Ascending aorta (tissue), 2 donors: ENCODE measurements at regions not wholly inside any gene's neighbourhood (a gene's known extent, or its start where the extent isn't known, plus 50 kb on each side); places are given as distances from the start of the nearest gene placed in this dataset.

Experiments used
- DNase-seq, 2 donors: peaks; one replicate each; pipeline ENCODE4 v3.0.0-alpha.2; 2019; ENCODE audit warnings: low spot score in 2 of 2
- H3K27ac ChIP-seq, 2 donors: fragments of 200-600 bp; sonication (generic); one replicate each; pipeline ENCODE4 v1.5.1; 2016 to 2017; ENCODE audit warnings: mild to moderate bottlenecking in 1 of 2
- H3K27me3 ChIP-seq: fragments of 200-600 bp; sonication (generic); one replicate; pipeline ENCODE4 v1.5.1; 2017
- H3K36me3 ChIP-seq, 2 donors: fragments of 200-600 bp; sonication (generic); one replicate each; pipeline ENCODE4 v1.5.1; 2016
- H3K4me1 ChIP-seq, 2 donors: fragments of 200-600 bp; sonication (generic); one replicate each; pipeline ENCODE4 v1.5.1; 2016 to 2017; ENCODE audit warnings: mild to moderate bottlenecking in 1 of 2
- H3K4me3 ChIP-seq, 2 donors: fragments of 200-600 bp; sonication (generic); one replicate each; pipeline ENCODE4 v1.5.1; 2016 to 2017; ENCODE audit warnings: mild to moderate bottlenecking in 1 of 2
- H3K9me3 ChIP-seq, 2 donors: fragments of 200-600 bp; sonication (generic); one replicate each; pipeline ENCODE4 v1.5.1; 2016
- intact Hi-C: fragments of 100-400 bp; cut with DNase I; formaldehyde crosslinking; loops from one replicate; pipeline ENCODE4 v1.15.1; 2023
- TF ChIP-seq, protein P1 (sequence below), 3 experiments: fragments of 200-600 bp in 2 of 3; fragments of 450-650 bp in 1 of 3; sonication (generic) in 2 of 3; IDR thresholded peaks; one replicate each; pipeline ENCODE4 v1.5.1; 2016 to 2019; ENCODE audit warnings: antibody characterized with exemption in 3 of 3, mild to moderate bottlenecking in 1 of 3, moderate library complexity in 1 of 3

DNA sequence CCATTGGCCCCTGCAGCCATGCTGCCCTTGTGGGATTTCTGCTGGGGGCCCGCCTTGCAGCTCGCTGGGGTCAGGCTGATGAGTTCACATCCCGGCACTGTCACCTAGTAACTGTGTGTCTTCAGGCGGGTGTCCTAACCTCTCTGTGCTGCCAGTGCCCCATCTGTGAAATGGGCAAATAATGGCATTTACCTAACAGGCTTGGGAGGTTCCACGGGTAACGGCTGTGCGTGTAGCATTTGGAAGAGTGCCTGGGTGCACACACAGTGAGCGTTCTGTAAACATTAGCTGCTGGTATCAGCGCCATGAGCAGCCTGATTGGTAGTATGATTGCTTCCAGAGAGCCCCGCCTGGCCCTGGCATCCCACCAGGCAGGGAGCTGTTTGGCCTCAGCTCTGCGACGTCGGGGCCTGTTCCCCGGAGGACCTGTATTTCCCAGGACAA lies 167.3 kb upstream of the GSE1 start:
- no peak for DNase-seq
- H3K27ac ChIP-seq, result no peak overlapping the region

DNA sequence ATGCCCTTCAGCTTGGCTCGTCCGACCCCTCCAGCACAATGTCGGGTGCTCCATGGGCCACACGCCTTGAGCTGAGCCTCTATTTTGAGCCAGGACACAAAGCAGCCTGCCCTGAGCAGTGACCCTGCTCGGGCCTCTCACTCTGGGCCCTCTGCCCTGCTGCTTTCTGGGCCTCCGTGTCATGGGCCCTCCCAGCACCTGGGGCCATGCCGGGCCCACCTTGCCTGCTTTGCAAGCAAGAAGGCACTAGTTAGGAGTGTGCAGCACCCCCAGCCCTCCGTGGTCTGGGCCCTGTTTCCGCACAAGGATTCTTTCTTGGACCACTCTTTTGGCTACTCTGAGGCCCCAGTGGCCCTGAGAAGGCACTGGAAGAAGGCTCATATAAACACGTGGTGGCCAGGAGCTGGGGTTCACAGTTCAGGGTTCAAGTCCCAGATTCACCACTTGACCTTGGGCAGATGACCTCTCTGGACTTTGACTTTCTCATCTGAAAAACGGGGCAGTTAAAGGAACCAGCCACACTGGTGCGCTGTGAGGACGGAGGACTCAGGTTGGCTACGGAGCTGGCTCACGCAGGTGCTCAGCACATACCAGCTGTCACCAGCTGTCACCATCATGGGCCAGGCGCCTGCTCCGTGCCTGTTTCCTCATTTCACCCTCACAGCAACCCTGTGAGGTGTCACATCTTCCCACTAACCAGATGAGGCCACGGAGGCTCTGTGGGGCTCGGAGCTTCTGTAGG lies 166.0 kb upstream of the GSE1 start:
- H3K9me3 ChIP-seq, result no peaks in the 10 kb centered on the region
- no peak overlapping the region for H3K4me3 ChIP-seq
- no peak for DNase-seq
- no peak overlapping the region for H3K27ac ChIP-seq
- TF ChIP-seq, protein P1, sequence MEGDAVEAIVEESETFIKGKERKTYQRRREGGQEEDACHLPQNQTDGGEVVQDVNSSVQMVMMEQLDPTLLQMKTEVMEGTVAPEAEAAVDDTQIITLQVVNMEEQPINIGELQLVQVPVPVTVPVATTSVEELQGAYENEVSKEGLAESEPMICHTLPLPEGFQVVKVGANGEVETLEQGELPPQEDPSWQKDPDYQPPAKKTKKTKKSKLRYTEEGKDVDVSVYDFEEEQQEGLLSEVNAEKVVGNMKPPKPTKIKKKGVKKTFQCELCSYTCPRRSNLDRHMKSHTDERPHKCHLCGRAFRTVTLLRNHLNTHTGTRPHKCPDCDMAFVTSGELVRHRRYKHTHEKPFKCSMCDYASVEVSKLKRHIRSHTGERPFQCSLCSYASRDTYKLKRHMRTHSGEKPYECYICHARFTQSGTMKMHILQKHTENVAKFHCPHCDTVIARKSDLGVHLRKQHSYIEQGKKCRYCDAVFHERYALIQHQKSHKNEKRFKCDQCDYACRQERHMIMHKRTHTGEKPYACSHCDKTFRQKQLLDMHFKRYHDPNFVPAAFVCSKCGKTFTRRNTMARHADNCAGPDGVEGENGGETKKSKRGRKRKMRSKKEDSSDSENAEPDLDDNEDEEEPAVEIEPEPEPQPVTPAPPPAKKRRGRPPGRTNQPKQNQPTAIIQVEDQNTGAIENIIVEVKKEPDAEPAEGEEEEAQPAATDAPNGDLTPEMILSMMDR (IDR thresholded peaks at IDR 0.05), result no peak
- intact Hi-C loops, result no loop called here
- H3K36me3 ChIP-seq, result no peaks in the 10 kb centered on the region
- H3K4me1 ChIP-seq, result peaks cover 6 to 8% of the 10 kb centered on the region in 2 donors
- H3K27me3 ChIP-seq, result no peaks in the 10 kb centered on the region

More for the DNA sequence above, 167.3 kb upstream of the GSE1 start:
- H3K4me1 ChIP-seq, result peaks cover 6 to 8% of the 10 kb centered on the region in 2 donors
- H3K4me3 ChIP-seq, result no peak overlapping the region
- TF ChIP-seq, protein P1 (IDR thresholded peaks at IDR 0.05), result no peak
- no peaks in the 10 kb centered on the region for H3K9me3 ChIP-seq
- H3K27me3 ChIP-seq, result no peaks in the 10 kb centered on the region
- intact Hi-C loops, result no loop called here
- no peaks in the 10 kb centered on the region for H3K36me3 ChIP-seq

DNA sequence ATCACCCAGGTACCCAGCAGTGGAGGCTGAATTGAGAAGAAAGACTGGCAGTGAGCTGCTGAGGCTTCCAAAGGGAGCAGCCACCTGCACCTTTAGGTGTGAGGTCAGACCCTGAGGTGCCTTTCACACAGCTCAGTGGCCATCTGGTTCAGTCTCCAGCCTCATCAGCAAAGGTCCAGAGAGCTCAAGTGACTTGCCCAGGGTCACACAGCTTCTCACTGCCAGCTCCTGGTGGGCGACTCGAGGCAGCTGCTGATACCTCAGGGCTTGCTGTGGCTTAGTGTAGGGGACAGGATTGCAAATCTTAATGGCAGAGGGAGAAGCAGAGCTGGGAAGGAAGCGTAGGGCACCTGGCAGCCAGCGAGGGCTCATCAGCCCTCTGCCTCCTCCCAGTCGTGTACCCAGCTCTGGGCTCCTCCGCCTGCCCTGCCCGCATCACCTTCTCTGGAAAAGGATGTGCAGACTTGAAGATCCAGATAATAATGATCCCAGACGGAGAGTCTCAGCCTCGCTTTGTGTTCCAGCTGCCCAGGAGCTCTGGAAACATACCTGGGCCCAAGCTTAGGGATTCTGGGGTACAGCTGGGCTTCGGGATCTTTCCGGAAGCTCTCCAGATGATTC lies 165.3 kb upstream of the GSE1 start:
- Histone ChIP-seq H3K4me1 (peaks cover 7 to 8% of the 10 kb centered on the region in 2 donors), H3K27ac (no peak overlapping the region), H3K36me3 (no peaks in the 10 kb centered on the region), H3K27me3 (no peaks in the 10 kb centered on the region), H3K9me3 (no peaks in the 10 kb centered on the region), H3K4me3 (no peak overlapping the region)
- TF ChIP-seq, protein P1 (IDR thresholded peaks at IDR 0.05), result no peak
- DNase-seq, result no peak
- intact Hi-C loops, result no loop called here

DNA sequence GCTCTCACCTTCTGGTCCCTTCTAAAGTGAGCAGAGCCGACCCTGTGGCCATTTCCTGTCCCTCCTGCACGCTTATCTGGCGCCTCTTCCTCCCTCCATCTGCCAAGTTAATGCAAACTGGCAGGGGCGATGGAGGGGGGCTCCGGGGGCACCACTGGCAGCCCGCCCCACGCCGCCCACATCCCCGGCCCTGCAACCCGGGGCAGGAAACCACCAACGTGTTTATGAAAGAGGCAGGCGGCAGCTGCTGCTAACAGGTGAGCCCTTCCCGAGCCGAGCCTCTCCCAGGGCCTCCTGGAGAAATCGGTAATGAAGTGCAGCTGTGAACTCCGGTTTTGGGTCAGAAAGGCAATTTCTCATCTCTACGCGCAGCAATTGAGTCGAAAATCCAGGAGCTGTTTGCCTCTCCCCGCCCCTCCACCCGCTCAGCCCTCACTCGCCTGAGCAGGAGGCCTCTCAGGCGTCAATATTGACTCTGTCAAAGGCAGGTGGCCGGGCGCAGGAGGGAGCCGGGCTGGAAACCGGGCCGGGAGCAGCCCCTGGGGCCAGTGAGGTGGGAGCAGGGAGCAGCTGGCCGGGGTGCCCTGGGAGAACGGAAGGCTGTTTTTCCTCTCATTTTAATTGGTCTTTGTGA lies 164.4 kb upstream of the GSE1 start:
- Histone ChIP-seq H3K4me3 (no peak overlapping the region), H3K36me3 (no peaks in the 10 kb centered on the region), H3K27ac (peak overlapping the region; percentile 0 to 49), H3K4me1 (peaks cover 8% of the 10 kb centered on the region in 2 donors), H3K9me3 (no peaks in the 10 kb centered on the region), H3K27me3 (no peaks in the 10 kb centered on the region)
- intact Hi-C loops, result no loop called here
- DNase-seq, result no peak
- TF ChIP-seq, protein P1 (IDR thresholded peaks at IDR 0.05), result no peak

DNA sequence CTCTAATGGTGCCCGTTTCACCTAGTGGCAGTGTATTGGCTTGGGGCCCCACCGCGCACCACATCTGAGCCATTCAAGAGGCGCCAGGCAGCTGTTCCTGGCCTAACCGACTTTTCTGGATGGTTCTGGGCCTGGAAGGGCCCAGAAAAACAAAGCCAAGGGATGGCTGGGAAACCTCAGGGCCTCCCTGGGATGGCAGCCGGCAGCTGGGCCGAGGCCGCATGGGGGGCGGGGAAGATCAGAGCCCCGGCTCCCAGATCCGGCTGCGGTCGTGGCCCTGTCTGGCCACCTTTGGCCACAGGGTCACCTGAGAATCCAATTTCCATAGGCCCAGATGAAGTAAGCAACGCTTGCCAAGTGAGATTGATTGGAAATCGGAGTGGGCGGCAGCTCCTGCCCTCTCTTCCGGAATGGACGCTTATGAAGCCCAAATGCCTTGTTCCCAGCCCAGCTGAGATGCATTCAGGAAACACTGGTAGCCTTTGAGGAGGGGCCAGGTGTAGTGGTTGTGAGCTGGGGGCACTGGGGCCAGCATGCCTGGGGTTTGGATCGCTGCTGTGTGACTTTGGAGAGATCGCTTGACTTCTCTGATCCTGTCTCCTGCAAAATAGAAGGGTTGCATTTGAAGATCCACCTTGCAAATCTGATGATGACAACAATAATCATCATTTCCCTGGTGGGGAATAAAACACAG lies 163.8 kb upstream of the GSE1 start:
- TF ChIP-seq, protein P1 (IDR thresholded peaks at IDR 0.05), result no peak
- no peak for DNase-seq
- H3K36me3 ChIP-seq, result no peaks in the 10 kb centered on the region
- peaks cover 8% of the 10 kb centered on the region in 2 donors for H3K4me1 ChIP-seq
- peak overlapping the region; percentile 0 to 49 for H3K27ac ChIP-seq
- no peak overlapping the region for H3K4me3 ChIP-seq
- H3K9me3 ChIP-seq, result no peaks in the 10 kb centered on the region
- intact Hi-C loops, result no loop called here
- H3K27me3 ChIP-seq, result no peaks in the 10 kb centered on the region
